Loucy (cell line): ENCODE measurements at regions not wholly inside any gene's neighbourhood (a gene's known extent, or its start where the extent isn't known, plus 50 kb on each side); places are given as distances from the start of the nearest gene placed in this dataset.

ENCODE experiments used
- CTCF ChIP-seq: fragments of 200-600 bp; sonication (generic); conservative IDR thresholded peaks from 2 replicates; pipeline ENCODE4 v1.5.1; 2014; ENCODE audit warnings: mild to moderate bottlenecking, antibody characterized with exemption, low read length
- EZH2phosphoT487 ChIP-seq: fragments of 200-600 bp; IDR thresholded peaks from 2 replicates; pipeline ENCODE4 v1.6.1; 2018; ENCODE audit warnings: antibody characterized with exemption, mild to moderate bottlenecking, moderate library complexity, borderline replicate concordance

GRCh38 chr2:129903586-129904425 lies 75.7 kb upstream of the RAB6C start:
- TF ChIP-seq CTCF (no peak), EZH2phosphoT487 (no peak)
